HCT116 (cell line): ENCODE measurements at regions not wholly inside any gene's neighbourhood (a gene's known extent, or its start where the extent isn't known, plus 50 kb on each side); places are given as distances from the start of the nearest gene placed in this dataset.

Source experiments
- CTCF ChIP-seq, 3 experiments: fragments of 200-600 bp in 1 of 3; sonication (generic) in 1 of 3; IDR thresholded peaks in 2 of 3; conservative IDR thresholded peaks in 1 of 3; 2 replicates each; pipeline ENCODE4 v1.5.1; 2012 to 2017; ENCODE audit warnings: low read depth in 2 of 3, low read length in 2 of 3, antibody characterized with exemption in 1 of 3, borderline replicate concordance in 1 of 3, control low read depth in 1 of 3, mild to moderate bottlenecking in 1 of 3, mixed read lengths in 1 of 3, mixed run types in 1 of 3, moderate library complexity in 1 of 3; ENCODE audit not compliant: insufficient read depth in 1 of 3
- EGR1 ChIP-seq: IDR thresholded peaks from 2 replicates; pipeline ENCODE4 v1.6.1; 2012; ENCODE audit warnings: low read depth
- EZH2 ChIP-seq: fragments of 200-600 bp; sonication (generic); IDR thresholded peaks from 2 replicates; pipeline ENCODE4 v1.6.1; 2017; ENCODE audit warnings: antibody characterized with exemption, mixed run types
- MAX ChIP-seq: IDR thresholded peaks from 2 replicates; pipeline ENCODE4 v1.6.1; 2012
- POLR2A ChIP-seq: IDR thresholded peaks from 2 replicates; pipeline ENCODE4 v1.7.0; 2011; ENCODE audit warnings: borderline replicate concordance; ENCODE audit not compliant: insufficient read depth, insufficient read length; ENCODE audit errors: extremely low read depth
- POLR2AphosphoS5 ChIP-seq: IDR thresholded peaks from 2 replicates; pipeline ENCODE4 v1.6.1; 2011; ENCODE audit warnings: mild to moderate bottlenecking, low read depth, low read length, moderate library complexity
- RAD21 ChIP-seq: IDR thresholded peaks from 2 replicates; pipeline ENCODE4 v1.6.1; 2012; ENCODE audit warnings: low read depth, mild to moderate bottlenecking
- SRF ChIP-seq: IDR thresholded peaks from 2 replicates; pipeline ENCODE4 v1.6.1; 2012; ENCODE audit warnings: low read depth
- ZFX ChIP-seq: fragments of 450-650 bp; IDR thresholded peaks from 2 replicates; pipeline ENCODE4 v1.6.1; 2017

GRCh38 chr11:110031171-110031570, 62.0 kb upstream of the ZC3H12C start:
- TF ChIP-seq CTCF (IDR thresholded peaks at IDR 0.05 in 2 of 3, conservative IDR thresholded peaks at IDR 0.05 in 1 of 3; ENCODE audit: borderline replicate concordance in 1 of 3, insufficient read depth in 1 of 3, low read depth in 2 of 3, low read length in 2 of 3) (no peak), POLR2AphosphoS5 (no peak), EGR1 (no peak), MAX (no peak), RAD21 (no peak), SRF (no peak), EZH2 (no peak), POLR2A (no peak), ZFX (no peak)
